Keratinocyte (primary cell): ENCODE measurements at regions not wholly inside any gene's neighbourhood (a gene's known extent, or its start where the extent isn't known, plus 50 kb on each side); places are given as distances from the start of the nearest gene placed in this dataset.

ENCODE experiments used
- DNase-seq: peaks from one replicate; pipeline ENCODE4 v3.0.0-alpha.2; 2011; ENCODE audit warnings: low read depth, missing footprints, low spot score
- FAIRE-seq: peaks from 2 replicates; lab custom pipeline; 2011; peaks lifted over from hg19 to GRCh38; lab: Jason Lieb, UNC
- H2AFZ ChIP-seq: 2 replicates; pipeline ENCODE4 v1.6.0; 2012; ENCODE audit warnings: low read length, control low read depth, inconsistent platforms; ENCODE audit not compliant: control insufficient read depth
- H3K27ac ChIP-seq: 2 replicates; pipeline ENCODE4 v1.5.1; 2011; ENCODE audit warnings: low read length; ENCODE audit not compliant: control insufficient read depth, insufficient read depth
- H3K27me3 ChIP-seq: 3 replicates; pipeline ENCODE4 v1.6.0; 2011; ENCODE audit warnings: low read length; ENCODE audit not compliant: control insufficient read depth, insufficient read depth; ENCODE audit errors: extremely low read depth
- H3K36me3 ChIP-seq, 2 experiments: 2 replicates in 1 of 2; 3 replicates in 1 of 2; pipeline ENCODE4 v1.5.1; 2011; ENCODE audit warnings: low read length in 2 of 2, mild to moderate bottlenecking in 1 of 2; ENCODE audit not compliant: control insufficient read depth in 2 of 2, insufficient read depth in 2 of 2; ENCODE audit errors: extremely low read depth in 1 of 2
- H3K4me1 ChIP-seq: 3 replicates; pipeline ENCODE4 v1.5.1; 2011; ENCODE audit warnings: low read length; ENCODE audit not compliant: control insufficient read depth, insufficient read depth; ENCODE audit errors: extremely low read depth
- H3K4me2 ChIP-seq: 3 replicates; pipeline ENCODE4 v1.6.0; 2011; ENCODE audit warnings: low read depth, low read length; ENCODE audit not compliant: control insufficient read depth, insufficient read depth; ENCODE audit errors: extremely low read depth
- H3K4me3 ChIP-seq, 3 experiments: fragments of 200-600 bp in 1 of 3; sonication (generic) in 1 of 3; 2 replicates in 2 of 3; 3 replicates in 1 of 3; pipeline ENCODE4 v1.5.1; 2011 to 2016; ENCODE audit warnings: low read length in 3 of 3, mild to moderate bottlenecking in 3 of 3, control low read depth in 2 of 3, inconsistent platforms in 1 of 3, low read depth in 1 of 3, mixed read lengths in 1 of 3, mixed run types in 1 of 3, moderate library complexity in 1 of 3; ENCODE audit not compliant: control insufficient read depth in 2 of 3, insufficient read depth in 2 of 3; ENCODE audit errors: extremely low read depth in 1 of 3
- H3K79me2 ChIP-seq: 2 replicates; pipeline ENCODE4 v1.6.0; 2012; ENCODE audit warnings: low read length; ENCODE audit not compliant: control insufficient read depth, insufficient read depth
- H3K9ac ChIP-seq: 3 replicates; pipeline ENCODE4 v1.6.0; 2011; ENCODE audit warnings: low read length; ENCODE audit not compliant: control insufficient read depth, insufficient read depth; ENCODE audit errors: extremely low read depth
- H3K9me1 ChIP-seq: 3 replicates; pipeline ENCODE4 v1.6.0; 2011; ENCODE audit warnings: low read length; ENCODE audit not compliant: control insufficient read depth, insufficient read depth; ENCODE audit errors: extremely low read depth
- H3K9me3 ChIP-seq: 2 replicates; pipeline ENCODE4 v1.5.1; 2012; ENCODE audit warnings: low read depth, low read length; ENCODE audit not compliant: control insufficient read depth
- H4K20me1 ChIP-seq: 3 replicates; pipeline ENCODE4 v1.6.0; 2011; ENCODE audit warnings: low read length; ENCODE audit not compliant: control insufficient read depth, insufficient read depth; ENCODE audit errors: extremely low read depth
- CTCF ChIP-seq, 3 experiments: IDR thresholded peaks in 1 of 3; conservative IDR thresholded peaks in 1 of 3; optimal IDR thresholded peaks in 1 of 3; 2 replicates in 2 of 3; 3 replicates in 1 of 3; pipeline versions ENCODE3 to v1.5.1; 2011; ENCODE audit warnings: low read length in 3 of 3, mild to moderate bottlenecking in 3 of 3, moderate library complexity in 2 of 3, control low read depth in 1 of 3, inconsistent platforms in 1 of 3; ENCODE audit not compliant: insufficient read depth in 2 of 3; ENCODE audit errors: extremely low read depth in 1 of 3
- EZH2 ChIP-seq: IDR thresholded peaks from one replicate; pipeline ENCODE4 v1.6.1; 2012; ENCODE audit warnings: inconsistent platforms, mild to moderate bottlenecking, low read length, moderate library complexity
- dilution Hi-C: fragments of 300-500 bp; cut with MboI; formaldehyde crosslinking; loops from one replicate; pipeline ENCODE4 v1.7.0; 2020; ENCODE audit warnings: low sequenced_read_pairs; ENCODE audit not compliant: extremely low pct_ligation_motif_present

DNA sequence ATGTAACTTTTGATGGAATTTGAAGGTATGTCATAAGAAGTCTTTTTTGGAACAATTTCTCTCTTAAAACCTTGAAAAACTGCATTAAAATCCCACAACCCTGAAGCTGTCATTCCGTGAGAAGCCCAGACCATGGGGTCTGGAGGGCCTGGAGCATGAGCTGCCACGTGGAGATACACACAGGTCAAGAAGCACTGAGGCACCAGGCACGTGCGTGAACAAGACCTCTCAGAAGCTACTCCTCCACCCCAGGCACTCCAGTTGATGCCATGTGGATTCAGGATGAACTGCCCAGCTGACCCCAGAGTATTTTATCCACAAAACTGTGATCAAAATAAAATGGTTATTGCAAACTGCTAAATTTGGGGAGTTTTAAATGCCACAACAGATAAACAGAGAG is 227.5 kb upstream of the BRINP1 start:
- dilution Hi-C loops = no loop called here
- Histone ChIP-seq H3K27ac (no peak overlapping the region), H4K20me1 (no peaks in the 10 kb centered on the region), H3K9me1 (no peaks in the 10 kb centered on the region), H3K9ac (no peak overlapping the region), H3K79me2 (no peaks in the 10 kb centered on the region), H3K36me3 (no peaks in the 10 kb centered on the region), H3K4me1 (no peaks in the 10 kb centered on the region), H3K9me3 (no peaks in the 10 kb centered on the region), H3K27me3 (no peaks in the 10 kb centered on the region), H3K4me3 (no peak overlapping the region), H3K4me2 (no peak overlapping the region), H2AFZ (no peak overlapping the region)
- DNase-seq (no peak), FAIRE-seq (no peak)
- TF ChIP-seq EZH2 (no peak), CTCF (optimal IDR thresholded peaks at IDR 0.05 in 1 of 3, IDR thresholded peaks at IDR 0.05 in 1 of 3, conservative IDR thresholded peaks at IDR 0.05 in 1 of 3; ENCODE audit: extremely low read depth in 1 of 3, insufficient read depth in 2 of 3, low read length in 3 of 3) (no peak)

GRCh38 chr9:119588874-119589744 is 219.9 kb upstream of the BRINP1 start:
- Histone ChIP-seq H3K4me1 (no peaks in the 10 kb centered on the region), H3K27ac (no peak overlapping the region), H3K9ac (no peak overlapping the region), H3K9me3 (no peaks in the 10 kb centered on the region), H3K36me3 (no peaks in the 10 kb centered on the region), H3K4me3 (no peak overlapping the region), H2AFZ (no peak overlapping the region), H3K27me3 (no peaks in the 10 kb centered on the region), H4K20me1 (no peaks in the 10 kb centered on the region), H3K4me2 (no peak overlapping the region), H3K9me1 (no peaks in the 10 kb centered on the region), H3K79me2 (no peaks in the 10 kb centered on the region)
- FAIRE-seq = no peak
- no peak for DNase-seq
- dilution Hi-C loops = no loop called here
- TF ChIP-seq CTCF (optimal IDR thresholded peaks at IDR 0.05 in 1 of 3, IDR thresholded peaks at IDR 0.05 in 1 of 3, conservative IDR thresholded peaks at IDR 0.05 in 1 of 3; ENCODE audit: extremely low read depth in 1 of 3, insufficient read depth in 2 of 3, low read length in 3 of 3) (no peak), EZH2 (no peak)
